ENCODE measurements at regions not wholly inside any gene's neighbourhood (a gene's known extent, or its start where the extent isn't known, plus 50 kb on each side); places are given as distances from the start of the nearest gene placed in this dataset.

DNA sequence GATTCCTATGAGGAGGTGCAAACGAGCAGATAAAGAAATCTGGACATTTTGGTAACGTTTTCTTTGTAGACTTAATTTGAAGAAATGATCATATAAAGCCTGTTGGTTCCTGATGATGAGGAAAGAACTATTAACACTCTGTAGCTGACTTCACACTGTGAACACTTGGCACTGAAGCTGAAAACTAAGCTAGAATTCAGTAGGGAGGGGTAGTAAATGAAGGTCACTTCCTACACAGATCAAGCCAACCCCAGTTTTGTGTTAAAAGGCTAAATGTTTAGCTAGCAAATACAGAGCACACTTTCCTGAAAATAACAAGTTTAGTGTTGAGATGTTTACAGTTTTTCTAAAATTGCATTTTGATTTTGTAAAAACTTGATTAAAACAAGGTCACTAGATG is 296.2 kb upstream of the PRDM1 start:
- H4K20me1 ChIP-seq (replicated peaks; ENCODE audit: control insufficient read depth, extremely low read depth, insufficient read depth, low read length) = no peaks in the 10 kb centered on the region
- H3K4me3 ChIP-seq (replicated peaks in 1 of 3; ENCODE audit: insufficient read depth in 1 of 3, low read depth in 1 of 3, low read length in 3 of 3) = no peak overlapping the region
- H2AFZ ChIP-seq (ENCODE audit: low read depth, low read length) = no peak overlapping the region
- no peaks in the 10 kb centered on the region for H3K9me1 ChIP-seq (replicated peaks; ENCODE audit: control insufficient read depth, extremely low read depth, insufficient read depth, low read length)
- peaks cover 0 to 3% of the 10 kb centered on the region in 2 experiments for H3K27me3 ChIP-seq (ENCODE audit: control insufficient read depth in 2 of 2, insufficient read depth in 2 of 2, low read length in 2 of 2)
- intact Hi-C loops (cut with micrococcal nuclease) = no loop called here
- no peak for DNase-seq (ENCODE audit: low read depth, low spot score)
- ChIA-PET CTCF (no interaction called here), POLR2A (no interaction called here)
- H3K79me2 ChIP-seq (ENCODE audit: control insufficient read depth, insufficient read depth, low read length) = no peaks in the 10 kb centered on the region
- dilution Hi-C loops (cut with MboI; ENCODE audit: extremely low pct_ligation_motif_present, low sequenced_read_pairs) = no loop called here
- no peaks in the 10 kb centered on the region for H3K9me3 ChIP-seq (replicated peaks; ENCODE audit: control insufficient read depth, insufficient read depth, low read length)
- no peaks in the 10 kb centered on the region for H3K4me1 ChIP-seq (ENCODE audit: control insufficient read depth, extremely low read depth, insufficient read depth, low read length)
- no peak overlapping the region for H3K9ac ChIP-seq (replicated peaks; ENCODE audit: extremely low read depth, insufficient read depth, low read length)
- no peaks in the 10 kb centered on the region for H3K36me3 ChIP-seq (ENCODE audit: control insufficient read depth in 2 of 2, extremely low read depth in 1 of 2, insufficient read depth in 2 of 2, low read length in 2 of 2)
- no peak for FAIRE-seq
- TF ChIP-seq MAX (IDR thresholded peaks at IDR 0.05; ENCODE audit: insufficient read depth, insufficient read length) (no peak), JUN (IDR thresholded peaks at IDR 0.05; ENCODE audit: borderline replicate concordance, insufficient read depth, insufficient read length, low read depth) (no peak), FOS (IDR thresholded peaks at IDR 0.05; ENCODE audit: borderline replicate concordance, insufficient read depth, low read length) (no peak), EZH2 (IDR thresholded peaks at IDR 0.05; ENCODE audit: borderline replicate concordance, low read depth, low read length, severe bottlenecking) (no peak), GATA2 (IDR thresholded peaks at IDR 0.05; ENCODE audit: insufficient read depth, insufficient read length, low read depth, low read length) (no peak), POLR2AphosphoS5 (IDR thresholded peaks at IDR 0.05; ENCODE audit: insufficient read depth, low read depth, low read length) (no peak), MYC (IDR thresholded peaks at IDR 0.05; ENCODE audit: low read depth, low read length) (no peak), POLR2A (IDR thresholded peaks at IDR 0.05; ENCODE audit: low read depth, low read length) (no peak), CTCF (IDR thresholded peaks at IDR 0.05; ENCODE audit: extremely low read depth in 1 of 2, insufficient read depth in 1 of 2, low read depth in 1 of 2, low read length in 2 of 2) (no peak)
- no peak overlapping the region for H3K27ac ChIP-seq (ENCODE audit: insufficient read depth, low read depth, low read length)
- H3K4me2 ChIP-seq (ENCODE audit: insufficient read depth, low read length) = no peak overlapping the region
- no TSS peak for BruUV-seq (replicated peaks)
